ENCODE measurements at regions not wholly inside any gene's neighbourhood (a gene's known extent, or its start where the extent isn't known, plus 50 kb on each side); places are given as distances from the start of the nearest gene placed in this dataset.

GRCh38 chr9:105176194-105176593 lies 68.3 kb upstream of the SLC44A1 start:
- Mint-ChIP-seq H3K27me3 (ENCODE audit: insufficient read depth, unreplicated experiment) (no peaks in the 10 kb centered on the region), H3K9me3 (ENCODE audit: unreplicated experiment) (no peaks in the 10 kb centered on the region), H3K4me1 (ENCODE audit: insufficient read depth, unreplicated experiment) (no peaks in the 10 kb centered on the region), H3K36me3 (ENCODE audit: insufficient read depth, unreplicated experiment) (no peaks in the 10 kb centered on the region), H3K4me3 (ENCODE audit: unreplicated experiment) (no peak overlapping the region), H3K27ac (ENCODE audit: low read depth, unreplicated experiment) (no peak overlapping the region)
- DNase-seq (ENCODE audit: unreplicated experiment), result no peak
- ChIA-PET POLR2A (no interaction called here), CTCF (interaction anchor here (0.7 kb wide), 1 partner anchor 63 kb away, joined by 3 read pairs; no protein-coding TSS in a partner anchor)
- no TSS peak for BruUV-seq (replicated peaks)
- no peak for TF ChIP-seq CTCF (IDR thresholded peaks at IDR 0.05; ENCODE audit: unreplicated experiment)
- intact Hi-C loops (cut with micrococcal nuclease), result no loop called here

DNA sequence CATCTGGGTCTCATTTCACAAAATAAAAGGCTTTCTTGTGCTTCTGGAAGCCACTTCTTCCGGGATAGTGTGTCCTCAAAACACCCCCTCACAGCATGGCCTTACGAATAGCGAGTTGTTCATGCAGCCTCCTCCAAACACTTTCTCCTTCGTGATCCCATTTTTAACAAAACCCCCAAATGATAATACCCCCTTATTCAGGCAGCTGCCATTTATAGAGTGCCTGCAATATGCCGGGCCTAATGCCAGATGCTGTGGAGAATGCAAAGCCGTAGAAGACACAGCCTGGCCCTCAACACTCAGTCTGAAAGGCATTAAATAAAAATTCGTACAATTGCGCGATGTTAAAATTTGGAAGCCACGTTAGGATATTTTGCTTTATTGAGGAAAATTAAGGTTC lies 66.4 kb upstream of the SLC44A1 start:
- DNase-seq (ENCODE audit: unreplicated experiment), result no peak
- Mint-ChIP-seq H3K27ac (ENCODE audit: low read depth, unreplicated experiment) (no peak overlapping the region), H3K4me3 (ENCODE audit: unreplicated experiment) (no peak overlapping the region), H3K4me1 (ENCODE audit: insufficient read depth, unreplicated experiment) (no peaks in the 10 kb centered on the region), H3K9me3 (ENCODE audit: unreplicated experiment) (no peaks in the 10 kb centered on the region), H3K27me3 (ENCODE audit: insufficient read depth, unreplicated experiment) (no peaks in the 10 kb centered on the region), H3K36me3 (ENCODE audit: insufficient read depth, unreplicated experiment) (no peaks in the 10 kb centered on the region)
- ChIA-PET CTCF (interaction anchor here (0.6 to 1.6 kb wide), 2 partner anchors 17 to 250 kb away, joined by 3 to 4 read pairs; no protein-coding TSS in a partner anchor), POLR2A (no interaction called here)
- intact Hi-C loops (cut with micrococcal nuclease), result no loop called here
- no peak for TF ChIP-seq CTCF (IDR thresholded peaks at IDR 0.05; ENCODE audit: unreplicated experiment)
- no TSS peak for BruUV-seq (replicated peaks)

- H3K9me3 Mint-ChIP-seq (ENCODE audit: unreplicated experiment), result peaks cover 8% of the 10 kb centered on the region
- POLR2A ChIA-PET, result interaction anchor here (0.9 to 2.3 kb wide), 3 partner anchors 18 to 196 kb away, joined by 3 to 10 read pairs (median 3); partner anchors contain the start of gene SLC44A1
- no peak for TF ChIP-seq CTCF (IDR thresholded peaks at IDR 0.05; ENCODE audit: unreplicated experiment)
- intact Hi-C loops (cut with micrococcal nuclease), result loop anchor here (1.0 to 5.0 kb wide), 2 partner anchors 60 to 228 kb away; no protein-coding TSS in a partner anchor
- H3K4me3 Mint-ChIP-seq (ENCODE audit: unreplicated experiment), result peak overlapping the region; percentile 46
- peak; percentile 88 for DNase-seq (ENCODE audit: unreplicated experiment)
- BruUV-seq (replicated peaks), result no TSS peak
- H3K36me3 Mint-ChIP-seq (ENCODE audit: insufficient read depth, unreplicated experiment), result no peaks in the 10 kb centered on the region
- CTCF ChIA-PET, result interaction anchor here (0.7 to 1.1 kb wide), 4 partner anchors 29 to 228 kb away, joined by 3 to 6 read pairs (median 4); partner anchors contain the start of gene SLC44A1
- no peaks in the 10 kb centered on the region for H3K27me3 Mint-ChIP-seq (ENCODE audit: insufficient read depth, unreplicated experiment)
- H3K4me1 Mint-ChIP-seq (ENCODE audit: insufficient read depth, unreplicated experiment), result peaks cover 38% of the 10 kb centered on the region
- peak overlapping the region; percentile 88 for H3K27ac Mint-ChIP-seq (ENCODE audit: low read depth, unreplicated experiment)
Measured at GRCh38 chr9:105187781-105188180, 56.7 kb upstream of the SLC44A1 start.

DNA sequence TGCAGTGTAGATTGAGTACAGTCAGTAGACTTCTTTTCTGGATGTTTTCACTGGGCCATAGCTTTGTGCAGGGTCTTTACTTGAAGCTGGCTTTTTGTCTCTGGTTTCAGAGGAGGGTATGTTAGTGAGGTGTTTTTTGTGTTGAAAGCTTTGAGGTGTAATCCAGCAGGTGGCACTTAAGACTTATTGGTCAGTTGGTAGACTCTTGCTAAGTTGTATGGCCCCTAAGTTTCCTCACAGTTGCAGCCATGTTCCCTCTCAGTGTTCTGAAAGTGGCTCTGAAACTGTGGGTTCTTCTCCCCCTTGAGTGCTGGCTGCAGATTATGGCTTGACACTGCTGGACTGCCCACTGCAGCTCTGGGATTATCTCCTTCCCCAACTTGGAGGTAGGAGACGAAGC lies 55.7 kb upstream of the SLC44A1 start:
- intact Hi-C loops (cut with micrococcal nuclease), result loop anchor here (1.0 to 5.0 kb wide), 2 partner anchors 59 to 227 kb away; no protein-coding TSS in a partner anchor
- CTCF ChIA-PET, result interaction anchor here (0.6 to 1.1 kb wide), 4 partner anchors 30 to 227 kb away, joined by 3 to 4 read pairs (median 3); no protein-coding TSS in a partner anchor
- BruUV-seq (replicated peaks), result no TSS peak
- peaks cover 38% of the 10 kb centered on the region for H3K4me1 Mint-ChIP-seq (ENCODE audit: insufficient read depth, unreplicated experiment)
- H3K9me3 Mint-ChIP-seq (ENCODE audit: unreplicated experiment), result peaks cover 8% of the 10 kb centered on the region
- no peaks in the 10 kb centered on the region for H3K27me3 Mint-ChIP-seq (ENCODE audit: insufficient read depth, unreplicated experiment)
- H3K27ac Mint-ChIP-seq (ENCODE audit: low read depth, unreplicated experiment), result no peak overlapping the region
- TF ChIP-seq CTCF (IDR thresholded peaks at IDR 0.05; ENCODE audit: unreplicated experiment), result no peak
- H3K36me3 Mint-ChIP-seq (ENCODE audit: insufficient read depth, unreplicated experiment), result no peaks in the 10 kb centered on the region
- DNase-seq (ENCODE audit: unreplicated experiment), result peak; percentile 18
- POLR2A ChIA-PET, result interaction anchor here (1.0 to 2.3 kb wide), 2 partner anchors 17 to 56 kb away, joined by 3 to 10 read pairs; partner anchors contain the start of gene SLC44A1
- H3K4me3 Mint-ChIP-seq (ENCODE audit: unreplicated experiment), result no peak overlapping the region

All from MCF 10A (cell line).